ENCODE measurements at regions not wholly inside any gene's neighbourhood (a gene's known extent, or its start where the extent isn't known, plus 50 kb on each side); places are given as distances from the start of the nearest gene placed in this dataset.
A peak's percentile ranks its signal among the peaks of the same experiment; 100 is the strongest.

GRCh38 chr11:15757048-15757698 is 599.2 kb downstream of the SOX6 start:
- DNase-seq (ENCODE audit: insufficient read length, low spot score) (no peak), FAIRE-seq (no peak)

- DNase-seq (ENCODE audit: insufficient read length, low spot score): no peak
- FAIRE-seq: no peak
Measured at GRCh38 chr11:15758857-15759465, 597.4 kb downstream of the SOX6 start.

GRCh38 chr11:15761235-15761634 is 595.1 kb downstream of the SOX6 start:
- FAIRE-seq: no peak
- DNase-seq (ENCODE audit: insufficient read length, low spot score): no peak

GRCh38 chr11:15764326-15764725 is 592.0 kb downstream of the SOX6 start:
- DNase-seq (ENCODE audit: insufficient read length, low spot score) (no peak), FAIRE-seq (no peak)

GRCh38 chr11:15764948-15765347 is 591.4 kb downstream of the SOX6 start:
- no peak for DNase-seq (ENCODE audit: insufficient read length, low spot score)
- no peak for FAIRE-seq

GRCh38 chr11:15765530-15765929 is 590.8 kb downstream of the SOX6 start:
- FAIRE-seq: no peak
- DNase-seq (ENCODE audit: insufficient read length, low spot score): no peak

GRCh38 chr11:15768321-15768720 is 588.0 kb downstream of the SOX6 start:
- FAIRE-seq: no peak
- no peak for DNase-seq (ENCODE audit: insufficient read length, low spot score)

GRCh38 chr11:15769203-15769602 is 587.1 kb downstream of the SOX6 start:
- no peak for DNase-seq (ENCODE audit: insufficient read length, low spot score)
- no peak for FAIRE-seq

- DNase-seq (ENCODE audit: insufficient read length, low spot score): peak; percentile 8
- FAIRE-seq: peak; percentile 28
Measured at GRCh38 chr11:15770798-15771414, 585.4 kb downstream of the SOX6 start.

- FAIRE-seq (no peak), DNase-seq (ENCODE audit: insufficient read length, low spot score) (no peak)
Measured at GRCh38 chr11:15772547-15772946, 583.8 kb downstream of the SOX6 start.

- FAIRE-seq (no peak), DNase-seq (ENCODE audit: insufficient read length, low spot score) (no peak)
Measured at GRCh38 chr11:15772981-15773380, 583.4 kb downstream of the SOX6 start.

GRCh38 chr11:15773476-15774387 is 582.6 kb downstream of the SOX6 start:
- no peak for FAIRE-seq
- no peak for DNase-seq (ENCODE audit: insufficient read length, low spot score)

GRCh38 chr11:15774388-15774939 is 581.9 kb downstream of the SOX6 start:
- FAIRE-seq: no peak

GRCh38 chr11:15775015-15775541 is 581.3 kb downstream of the SOX6 start:
- FAIRE-seq (no peak), DNase-seq (ENCODE audit: insufficient read length, low spot score) (no peak)

More at GRCh38 chr11:15774388-15774939, 581.9 kb downstream of the SOX6 start:
- no peak for DNase-seq (ENCODE audit: insufficient read length, low spot score)

- DNase-seq (ENCODE audit: insufficient read length, low spot score) (no peak), FAIRE-seq (no peak)
Measured at GRCh38 chr11:15775797-15776196, 580.5 kb downstream of the SOX6 start.

- DNase-seq (ENCODE audit: insufficient read length, low spot score) (no peak), FAIRE-seq (no peak)
Measured at GRCh38 chr11:15776366-15776765, 580.0 kb downstream of the SOX6 start.

GRCh38 chr11:15779518-15779917 is 576.8 kb downstream of the SOX6 start:
- DNase-seq (ENCODE audit: insufficient read length, low spot score): no peak
- FAIRE-seq: no peak

- DNase-seq (ENCODE audit: insufficient read length, low spot score) (no peak), FAIRE-seq (no peak)
Measured at GRCh38 chr11:15780382-15780781, 576.0 kb downstream of the SOX6 start.

GRCh38 chr11:15780837-15781236 is 575.5 kb downstream of the SOX6 start:
- DNase-seq (ENCODE audit: insufficient read length, low spot score): no peak
- no peak for FAIRE-seq

GRCh38 chr11:15783619-15784018 is 572.7 kb downstream of the SOX6 start:
- no peak for FAIRE-seq
- no peak for DNase-seq (ENCODE audit: insufficient read length, low spot score)

Data from GM19239 (cell line).